ENCODE measurements at regions not wholly inside any gene's neighbourhood (a gene's known extent, or its start where the extent isn't known, plus 50 kb on each side); places are given as distances from the start of the nearest gene placed in this dataset.

GRCh38 chr22:47902646-47903180 lies 1140.3 kb downstream of the TBC1D22A start:
- CTCF ChIA-PET: no interaction called here
- in situ Hi-C loops (cut with HindIII; ENCODE audit: low pct_unique_long_range_greater_than_20kb, low sequenced_read_pairs) (no loop called here), intact Hi-C loops (cut with micrococcal nuclease; ENCODE audit: unreplicated experiment) (no loop called here)

GRCh38 chr22:47901911-47902310 lies 1139.5 kb downstream of the TBC1D22A start:
- POLR2A ChIA-PET: no interaction called here
- in situ Hi-C loops (cut with HindIII; ENCODE audit: low pct_unique_long_range_greater_than_20kb, low sequenced_read_pairs): no loop called here
- no peaks in the 10 kb centered on the region for H3K27me3 ChIP-seq (ENCODE audit: control insufficient read depth, insufficient read depth, low read length)
- H3K27ac ChIP-seq (ENCODE audit: low read length): no peak overlapping the region
- no peaks in the 10 kb centered on the region for H3K4me1 ChIP-seq (ENCODE audit: control insufficient read depth, insufficient read depth, low read length)
- H3K9me3 ChIP-seq (ENCODE audit: control insufficient read depth, insufficient read depth, low read depth, low read length): no peaks in the 10 kb centered on the region
- no peaks in the 10 kb centered on the region for H3K36me3 ChIP-seq (ENCODE audit: control insufficient read depth, insufficient read depth, low read length)
- TF ChIP-seq CTCF (IDR thresholded peaks at IDR 0.05): no peak
- TF ChIP-seq SIN3A (IDR thresholded peaks at IDR 0.05; ENCODE audit: borderline replicate concordance, insufficient read depth, low read depth, low read length): no peak
- no peak for TF ChIP-seq REST (IDR thresholded peaks at IDR 0.05; ENCODE audit: insufficient read depth in 1 of 2, low read depth in 2 of 2, low read length in 1 of 2)
- no peak for TF ChIP-seq TCF7L2 (IDR thresholded peaks at IDR 0.05; ENCODE audit: low read depth, low read length)
- TF ChIP-seq POLR2AphosphoS5 (IDR thresholded peaks at IDR 0.05; ENCODE audit: low read depth, low read length): no peak
- DNase-seq (ENCODE audit: low read depth, low spot score): no peak
- intact Hi-C loops (cut with micrococcal nuclease; ENCODE audit: unreplicated experiment): no loop called here
- no TSS peak for BruUV-seq (replicated peaks)
- CTCF ChIA-PET: no interaction called here
- H3K4me3 ChIP-seq (ENCODE audit: low read depth in 2 of 2, low read length in 2 of 2): no peak overlapping the region
- ATAC-seq: no peak

More at GRCh38 chr22:47902646-47903180, 1140.3 kb downstream of the TBC1D22A start:
- ATAC-seq (no peak), DNase-seq (ENCODE audit: low read depth, low spot score) (no peak)
- Histone ChIP-seq H3K9me3 (ENCODE audit: control insufficient read depth, insufficient read depth, low read depth, low read length) (no peaks in the 10 kb centered on the region), H3K27me3 (ENCODE audit: control insufficient read depth, insufficient read depth, low read length) (no peaks in the 10 kb centered on the region), H3K4me3 (ENCODE audit: low read depth in 2 of 2, low read length in 2 of 2) (no peak overlapping the region), H3K27ac (ENCODE audit: low read length) (no peak overlapping the region), H3K36me3 (ENCODE audit: control insufficient read depth, insufficient read depth, low read length) (no peaks in the 10 kb centered on the region), H3K4me1 (ENCODE audit: control insufficient read depth, insufficient read depth, low read length) (no peaks in the 10 kb centered on the region)
- no peak for TF ChIP-seq CTCF (IDR thresholded peaks at IDR 0.05)
- TF ChIP-seq REST (IDR thresholded peaks at IDR 0.05; ENCODE audit: insufficient read depth in 1 of 2, low read depth in 2 of 2, low read length in 1 of 2): no peak
- BruUV-seq (replicated peaks): no TSS peak
- POLR2A ChIA-PET: no interaction called here

Measured in Panc1 (cell line).